ENCODE measurements at regions not wholly inside any gene's neighbourhood (a gene's known extent, or its start where the extent isn't known, plus 50 kb on each side); places are given as distances from the start of the nearest gene placed in this dataset.

DNA sequence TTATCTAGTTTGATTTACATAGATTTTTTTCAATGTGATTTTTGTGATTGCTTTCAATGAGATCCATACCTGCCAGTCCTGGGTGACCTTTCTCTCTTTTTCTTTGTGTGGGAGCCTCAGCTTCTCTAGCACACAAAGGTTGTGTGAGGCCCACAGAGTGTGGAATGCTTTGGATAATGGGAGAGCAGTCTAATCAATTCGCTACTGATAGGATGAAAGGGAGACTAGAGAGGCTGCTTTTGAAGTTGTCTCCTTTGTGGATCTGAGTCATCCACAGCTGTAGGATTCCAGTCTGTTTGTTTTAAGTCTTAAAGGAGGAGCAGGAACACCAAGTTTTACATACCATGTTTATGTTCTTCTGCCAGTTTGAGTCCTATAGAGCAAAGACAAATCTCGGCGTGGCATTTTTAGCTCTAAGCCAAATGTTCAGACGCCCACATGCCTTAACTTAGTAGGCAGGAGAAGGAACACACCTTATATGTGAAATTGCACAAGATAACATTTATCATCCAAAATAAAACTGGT, 330.0 kb downstream of the ARL4A start:
- POLR2A ChIA-PET: no interaction called here
- no TSS peak for BruUV-seq (replicated peaks)
- no peak overlapping the region for H3K27ac ChIP-seq (ENCODE audit: low read depth, low read length, poor library complexity, severe bottlenecking)
- CTCF ChIA-PET (ENCODE audit: unreplicated experiment): no interaction called here
- no peaks in the 10 kb centered on the region for H4K20me1 ChIP-seq (ENCODE audit: insufficient read depth, low read length)
- H3K4me1 ChIP-seq (ENCODE audit: insufficient read depth, low read length, poor library complexity, severe bottlenecking): no peaks in the 10 kb centered on the region
- no peaks in the 10 kb centered on the region for H3K9me3 ChIP-seq (ENCODE audit: low read length)
- no peak for TF ChIP-seq EZH2phosphoT487 (IDR thresholded peaks at IDR 0.05; ENCODE audit: borderline replicate concordance, low read depth, low read length)
- TF ChIP-seq, protein P1, sequence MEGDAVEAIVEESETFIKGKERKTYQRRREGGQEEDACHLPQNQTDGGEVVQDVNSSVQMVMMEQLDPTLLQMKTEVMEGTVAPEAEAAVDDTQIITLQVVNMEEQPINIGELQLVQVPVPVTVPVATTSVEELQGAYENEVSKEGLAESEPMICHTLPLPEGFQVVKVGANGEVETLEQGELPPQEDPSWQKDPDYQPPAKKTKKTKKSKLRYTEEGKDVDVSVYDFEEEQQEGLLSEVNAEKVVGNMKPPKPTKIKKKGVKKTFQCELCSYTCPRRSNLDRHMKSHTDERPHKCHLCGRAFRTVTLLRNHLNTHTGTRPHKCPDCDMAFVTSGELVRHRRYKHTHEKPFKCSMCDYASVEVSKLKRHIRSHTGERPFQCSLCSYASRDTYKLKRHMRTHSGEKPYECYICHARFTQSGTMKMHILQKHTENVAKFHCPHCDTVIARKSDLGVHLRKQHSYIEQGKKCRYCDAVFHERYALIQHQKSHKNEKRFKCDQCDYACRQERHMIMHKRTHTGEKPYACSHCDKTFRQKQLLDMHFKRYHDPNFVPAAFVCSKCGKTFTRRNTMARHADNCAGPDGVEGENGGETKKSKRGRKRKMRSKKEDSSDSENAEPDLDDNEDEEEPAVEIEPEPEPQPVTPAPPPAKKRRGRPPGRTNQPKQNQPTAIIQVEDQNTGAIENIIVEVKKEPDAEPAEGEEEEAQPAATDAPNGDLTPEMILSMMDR (conservative IDR thresholded peaks at IDR 0.05; ENCODE audit: low read length): no peak
- no peak overlapping the region for H2AFZ ChIP-seq (ENCODE audit: low read length)
- H3K79me2 ChIP-seq (ENCODE audit: insufficient read depth, low read depth, low read length): no peaks in the 10 kb centered on the region
- no peak for DNase-seq (ENCODE audit: low spot score)
- intact Hi-C loops (cut with micrococcal nuclease; ENCODE audit: unreplicated experiment): no loop called here
- no peaks in the 10 kb centered on the region for H3K9me2 ChIP-seq (ENCODE audit: insufficient read depth, low read length)
- no peak overlapping the region for H3K4me3 ChIP-seq (ENCODE audit: low read depth, low read length, poor library complexity, severe bottlenecking)
- no peaks in the 10 kb centered on the region for H3K36me3 ChIP-seq (ENCODE audit: insufficient read depth, low read length)
- H3K4me2 ChIP-seq (ENCODE audit: low read length): no peak overlapping the region

DNA sequence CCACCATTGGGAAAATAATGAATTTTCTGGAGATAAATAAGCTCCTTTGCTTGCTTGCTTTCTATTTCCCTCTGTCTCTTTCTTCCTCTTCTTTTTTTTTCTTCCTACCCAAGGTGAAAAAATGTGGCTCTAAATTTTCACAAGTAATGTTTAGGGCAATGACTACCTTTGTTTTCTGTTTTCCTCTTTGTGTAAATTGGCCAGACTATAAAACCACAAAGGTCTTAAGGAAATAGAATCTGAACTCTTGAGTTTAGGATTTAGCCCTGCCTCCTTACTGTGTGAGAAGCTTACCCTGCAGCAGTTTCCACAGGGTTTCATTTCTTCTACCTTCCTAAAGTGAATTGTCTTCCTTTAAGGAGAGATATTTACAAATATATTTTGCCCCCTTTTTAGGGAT, 330.4 kb downstream of the ARL4A start:
- Histone ChIP-seq H3K4me1 (ENCODE audit: insufficient read depth, low read length, poor library complexity, severe bottlenecking) (no peaks in the 10 kb centered on the region), H2AFZ (ENCODE audit: low read length) (no peak overlapping the region), H3K9me2 (ENCODE audit: insufficient read depth, low read length) (no peaks in the 10 kb centered on the region), H3K4me3 (ENCODE audit: low read depth, low read length, poor library complexity, severe bottlenecking) (no peak overlapping the region), H4K20me1 (ENCODE audit: insufficient read depth, low read length) (no peaks in the 10 kb centered on the region), H3K79me2 (ENCODE audit: insufficient read depth, low read depth, low read length) (no peaks in the 10 kb centered on the region), H3K27ac (ENCODE audit: low read depth, low read length, poor library complexity, severe bottlenecking) (no peak overlapping the region), H3K9me3 (ENCODE audit: low read length) (no peaks in the 10 kb centered on the region), H3K4me2 (ENCODE audit: low read length) (no peak overlapping the region), H3K36me3 (ENCODE audit: insufficient read depth, low read length) (no peaks in the 10 kb centered on the region)
- POLR2A ChIA-PET: no interaction called here
- intact Hi-C loops (cut with micrococcal nuclease; ENCODE audit: unreplicated experiment): no loop called here
- BruUV-seq (replicated peaks): no TSS peak
- no peak for DNase-seq (ENCODE audit: low spot score)
- TF ChIP-seq, protein P1 (conservative IDR thresholded peaks at IDR 0.05; ENCODE audit: low read length): no peak
- no peak for TF ChIP-seq EZH2phosphoT487 (IDR thresholded peaks at IDR 0.05; ENCODE audit: borderline replicate concordance, low read depth, low read length)
- CTCF ChIA-PET (ENCODE audit: unreplicated experiment): no interaction called here

DNA sequence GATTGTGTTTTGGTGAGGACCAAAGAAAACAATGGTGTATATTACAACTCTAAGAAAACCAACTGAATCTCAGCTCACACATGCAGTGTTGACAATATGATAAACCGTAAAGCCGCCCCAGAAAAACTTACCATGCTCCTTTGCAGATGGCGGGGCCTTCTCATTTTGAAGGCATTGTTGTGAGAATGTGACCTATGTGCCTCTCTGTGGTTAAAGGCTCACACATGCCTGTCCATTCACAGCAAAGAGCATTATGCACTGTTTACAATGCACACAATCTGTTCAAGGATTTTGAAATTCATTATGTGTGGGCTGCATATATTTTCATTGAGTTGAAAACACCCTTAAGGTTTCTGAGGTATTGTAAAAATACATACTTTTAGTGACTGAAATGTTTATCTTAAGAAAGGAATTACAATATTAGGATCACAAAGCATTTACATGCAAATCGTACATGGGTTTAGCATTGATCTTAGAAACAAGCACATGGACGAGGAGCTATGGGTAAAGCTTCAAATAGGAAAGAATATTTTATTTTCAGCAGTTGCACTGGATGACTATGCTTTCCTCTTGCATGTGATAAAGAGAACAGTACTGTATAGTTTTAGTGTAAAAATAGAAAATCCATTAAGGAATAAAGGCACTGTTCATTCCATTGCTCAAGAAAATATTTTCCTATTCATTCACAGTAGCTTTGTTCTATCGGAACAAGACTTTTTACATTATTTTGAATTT, 334.3 kb downstream of the ARL4A start:
- Histone ChIP-seq H3K36me3 (ENCODE audit: insufficient read depth, low read length) (no peaks in the 10 kb centered on the region), H3K9me3 (ENCODE audit: low read length) (no peaks in the 10 kb centered on the region), H2AFZ (ENCODE audit: low read length) (no peak overlapping the region), H3K4me3 (ENCODE audit: low read depth, low read length, poor library complexity, severe bottlenecking) (no peak overlapping the region), H3K4me2 (ENCODE audit: low read length) (no peak overlapping the region), H3K4me1 (ENCODE audit: insufficient read depth, low read length, poor library complexity, severe bottlenecking) (no peaks in the 10 kb centered on the region), H3K9me2 (ENCODE audit: insufficient read depth, low read length) (no peaks in the 10 kb centered on the region), H3K79me2 (ENCODE audit: insufficient read depth, low read depth, low read length) (no peaks in the 10 kb centered on the region), H3K27ac (ENCODE audit: low read depth, low read length, poor library complexity, severe bottlenecking) (no peak overlapping the region), H4K20me1 (ENCODE audit: insufficient read depth, low read length) (no peaks in the 10 kb centered on the region)
- CTCF ChIA-PET (ENCODE audit: unreplicated experiment): no interaction called here
- intact Hi-C loops (cut with micrococcal nuclease; ENCODE audit: unreplicated experiment): no loop called here
- TF ChIP-seq EZH2phosphoT487 (IDR thresholded peaks at IDR 0.05; ENCODE audit: borderline replicate concordance, low read depth, low read length): no peak
- TF ChIP-seq, protein P1 (conservative IDR thresholded peaks at IDR 0.05; ENCODE audit: low read length): no peak
- BruUV-seq (replicated peaks): no TSS peak
- POLR2A ChIA-PET: no interaction called here
- no peak for DNase-seq (ENCODE audit: low spot score)

Data from OCI-LY7 (cell line).